H9 (cell line): ENCODE measurements at regions not wholly inside any gene's neighbourhood (a gene's known extent, or its start where the extent isn't known, plus 50 kb on each side); places are given as distances from the start of the nearest gene placed in this dataset.

Experiments
- DNase-seq: peaks from one replicate; pipeline ENCODE4 v3.0.0-alpha.2; 2017
- H2AFZ ChIP-seq: one replicate; pipeline ENCODE4 v1.6.1; 2013; ENCODE audit warnings: mild to moderate bottlenecking, low read length, control low read depth, moderate library complexity
- H2AK5ac ChIP-seq: 2 replicates; pipeline ENCODE4 v1.6.1; 2013; ENCODE audit warnings: low read length, control low read depth, mixed read lengths; ENCODE audit not compliant: insufficient read length
- H2BK120ac ChIP-seq: one replicate; pipeline ENCODE4 v1.6.1; 2013; ENCODE audit warnings: low read depth, mild to moderate bottlenecking, low read length, control low read depth, inconsistent platforms; ENCODE audit not compliant: poor library complexity, severe bottlenecking
- H2BK12ac ChIP-seq: 2 replicates; pipeline ENCODE4 v1.6.1; 2013; ENCODE audit warnings: low read length, control low read depth, mixed read lengths, low read depth; ENCODE audit not compliant: insufficient read length
- H2BK15ac ChIP-seq: 2 replicates; pipeline ENCODE4 v1.6.1; 2013; ENCODE audit warnings: low read depth, low read length, control low read depth
- H2BK20ac ChIP-seq: one replicate; pipeline ENCODE4 v1.6.1; 2013; ENCODE audit warnings: low read depth, mild to moderate bottlenecking, low read length, control low read depth, inconsistent platforms; ENCODE audit not compliant: poor library complexity, severe bottlenecking
- H2BK5ac ChIP-seq: 2 replicates; pipeline ENCODE4 v1.6.1; 2013; ENCODE audit warnings: low read length, control low read depth, mixed read lengths; ENCODE audit not compliant: insufficient read length
- H3K14ac ChIP-seq: 2 replicates; pipeline ENCODE4 v1.6.1; 2013; ENCODE audit warnings: low read length, control low read depth; ENCODE audit not compliant: insufficient read depth
- H3K18ac ChIP-seq: 2 replicates; pipeline ENCODE4 v1.6.1; 2013; ENCODE audit warnings: low read depth, mild to moderate bottlenecking, mixed read lengths, low read length, control low read depth; ENCODE audit not compliant: insufficient read length
- H3K23ac ChIP-seq: 2 replicates; pipeline ENCODE4 v1.6.1; 2013; ENCODE audit warnings: low read length, control low read depth, mixed read lengths, low read depth; ENCODE audit not compliant: insufficient read length
- H3K23me2 ChIP-seq: 2 replicates; pipeline ENCODE4 v1.6.1; 2013; ENCODE audit warnings: low read depth, mild to moderate bottlenecking, mixed read lengths, low read length, control low read depth; ENCODE audit not compliant: insufficient read length, poor library complexity, severe bottlenecking
- H3K27ac ChIP-seq: 2 replicates; pipeline ENCODE4 v1.5.1; 2013; ENCODE audit warnings: low read length, control low read depth, mixed read lengths, low read depth; ENCODE audit not compliant: insufficient read length
- H3K27me3 ChIP-seq: 2 replicates; pipeline ENCODE4 v1.6.1; 2013; ENCODE audit warnings: low read length, control low read depth, inconsistent platforms; ENCODE audit not compliant: insufficient read depth
- H3K4ac ChIP-seq: 2 replicates; pipeline ENCODE4 v1.6.1; 2013; ENCODE audit warnings: low read depth, mild to moderate bottlenecking, control low read depth, inconsistent platforms, low read length, moderate library complexity
- H3K4me1 ChIP-seq: 2 replicates; pipeline ENCODE4 v1.6.1; 2013; ENCODE audit warnings: low read length, control low read depth, inconsistent platforms; ENCODE audit not compliant: insufficient read depth
- H3K4me2 ChIP-seq: 2 replicates; pipeline ENCODE4 v1.6.1; 2013; ENCODE audit warnings: low read length, control low read depth, mixed read lengths; ENCODE audit not compliant: insufficient read length, insufficient read depth
- H3K56ac ChIP-seq: 2 replicates; pipeline ENCODE4 v1.6.1; 2013; ENCODE audit warnings: low read depth, mild to moderate bottlenecking, mixed read lengths, low read length, control low read depth; ENCODE audit not compliant: insufficient read length
- H3K79me1 ChIP-seq: 2 replicates; pipeline ENCODE4 v1.6.1; 2013; ENCODE audit warnings: low read depth, mild to moderate bottlenecking, moderate library complexity, low read length, control low read depth, inconsistent platforms; ENCODE audit not compliant: insufficient read depth, poor library complexity, severe bottlenecking
- H3K79me2 ChIP-seq: 2 replicates; pipeline ENCODE4 v1.6.1; 2013; ENCODE audit warnings: low read length, control low read depth, inconsistent platforms; ENCODE audit not compliant: insufficient read depth
- H3K9ac ChIP-seq: 2 replicates; pipeline ENCODE4 v1.6.1; 2013; ENCODE audit warnings: low read length, control low read depth, mixed read lengths; ENCODE audit not compliant: insufficient read length; ENCODE audit errors: extremely low read depth
- H3K9me3 ChIP-seq: one replicate; pipeline ENCODE4 v1.6.1; 2013; ENCODE audit warnings: low read depth, low read length, inconsistent platforms; ENCODE audit not compliant: control insufficient read depth
- H3T11ph ChIP-seq: one replicate; pipeline ENCODE4 v1.6.1; 2013; ENCODE audit warnings: mild to moderate bottlenecking, low read length, control low read depth, inconsistent platforms
- H4K20me1 ChIP-seq: one replicate; pipeline ENCODE4 v1.6.1; 2013; ENCODE audit not compliant: control insufficient read depth, insufficient read length, insufficient read depth
- H4K5ac ChIP-seq: 2 replicates; pipeline ENCODE4 v1.6.1; 2013; ENCODE audit warnings: low read depth, mild to moderate bottlenecking, mixed read lengths, low read length, control low read depth; ENCODE audit not compliant: insufficient read length
- H4K8ac ChIP-seq: replicated peaks from 2 replicates; pipeline ENCODE4 v1.6.1; 2013; ENCODE audit warnings: low read length, control low read depth, mixed read lengths, low read depth; ENCODE audit not compliant: insufficient read length
- H4K91ac ChIP-seq: 2 replicates; pipeline ENCODE4 v1.6.1; 2013; ENCODE audit warnings: low read depth, mild to moderate bottlenecking, moderate library complexity, mixed read lengths, low read length, control low read depth; ENCODE audit not compliant: insufficient read length
- H3K27ac Mint-ChIP-seq, 3 experiments: 2 replicates in 2 of 3; 3 replicates in 1 of 3; pipeline ENCODE4 v1.8.0; 2020 to 2021; ENCODE audit warnings: mixed read lengths in 3 of 3, mild to moderate bottlenecking in 1 of 3, moderate library complexity in 1 of 3
- H3K27me3 Mint-ChIP-seq: 2 replicates; pipeline ENCODE4 v1.8.0; 2021; ENCODE audit warnings: low read depth, mild to moderate bottlenecking, moderate library complexity, mixed read lengths
- H3K36me3 Mint-ChIP-seq, 3 experiments: 2 replicates in 2 of 3; 3 replicates in 1 of 3; pipeline ENCODE4 v1.8.0; 2020 to 2021; ENCODE audit warnings: low read depth in 3 of 3, mixed read lengths in 3 of 3; ENCODE audit not compliant: insufficient read depth in 1 of 3
- H3K4me1 Mint-ChIP-seq, 2 experiments: 2 replicates each; pipeline ENCODE4 v1.8.0; 2020; ENCODE audit warnings: mixed read lengths in 2 of 2
- H3K4me3 Mint-ChIP-seq, 2 experiments: 2 replicates in 1 of 2; 3 replicates in 1 of 2; pipeline ENCODE4 v1.8.0; 2020 to 2021; ENCODE audit warnings: mild to moderate bottlenecking in 2 of 2, mixed read lengths in 2 of 2, moderate library complexity in 1 of 2
- H3K9me3 Mint-ChIP-seq, 2 experiments: 2 replicates in 1 of 2; 3 replicates in 1 of 2; pipeline ENCODE4 v1.8.0; 2020; ENCODE audit warnings: mild to moderate bottlenecking in 2 of 2, mixed read lengths in 2 of 2, moderate library complexity in 1 of 2
- CTCF ChIP-seq: fragments of 200-600 bp; sonication (generic); conservative IDR thresholded peaks from 3 replicates; pipeline ENCODE4 v1.8.0; 2021; ENCODE audit warnings: antibody characterized with exemption, mild to moderate bottlenecking
- WGBS: extraction: QIAGEN DNeasy Blood & Tissue Kit; methylation state at CpG from one replicate; pipeline ENCODE4 v1.1.7; 2013; ENCODE audit warnings: missing lambda C conversion rate, low lambda C conversion rate, mixed read lengths; ENCODE audit not compliant: insufficient read length; ENCODE audit errors: extremely low coverage; 5-methylcytosine and 5-hydroxymethylcytosine counted together

- no peak overlapping the region for H2BK15ac ChIP-seq
- no peak overlapping the region for H4K91ac ChIP-seq
- no peak overlapping the region for H2AK5ac ChIP-seq
- H4K8ac ChIP-seq: no peak overlapping the region
- DNase-seq: no peak
- Mint-ChIP-seq H3K9me3 (no peaks in the 10 kb centered on the region), H3K4me1 (peaks cover 11% of the 10 kb centered on the region in 2 experiments; a peak in 2 of 4 replicates), H3K27ac (no peak overlapping the region), H3K36me3 (no peaks in the 10 kb centered on the region), H3K27me3 (peaks cover 4% of the 10 kb centered on the region; the same call in 1 of the 2 replicates), H3K4me3 (no peak overlapping the region)
- TF ChIP-seq CTCF: no peak
- H2BK5ac ChIP-seq: no peak overlapping the region
- no peak overlapping the region for H3K9ac ChIP-seq
- no peak overlapping the region for H2AFZ ChIP-seq
- H3K56ac ChIP-seq: no peak overlapping the region
- no peaks in the 10 kb centered on the region for H3K27me3 ChIP-seq
- no peaks in the 10 kb centered on the region for H3K79me1 ChIP-seq
- WGBS: no CpG with 5 or more reads among the region's 2 CpGs
- no peak overlapping the region for H3K23ac ChIP-seq
- H3K14ac ChIP-seq: no peak overlapping the region
- H4K20me1 ChIP-seq: no peaks in the 10 kb centered on the region
- no peak overlapping the region for H4K5ac ChIP-seq
- H3K4me1 ChIP-seq: 0 out of 2 replicates have a peak, but pooled peaks cover 4% of the 10 kb centered on the region
- H2BK20ac ChIP-seq: no peak overlapping the region
- H3K18ac ChIP-seq: no peak overlapping the region
- no peak overlapping the region for H3K4ac ChIP-seq
- no peak overlapping the region for H3K27ac ChIP-seq
- no peaks in the 10 kb centered on the region for H3K23me2 ChIP-seq
- no peaks in the 10 kb centered on the region for H3K9me3 ChIP-seq
- H2BK120ac ChIP-seq: no peak overlapping the region
- no peak overlapping the region for H3K4me2 ChIP-seq
- no peak overlapping the region for H3T11ph ChIP-seq
- no peak overlapping the region for H2BK12ac ChIP-seq
- no peaks in the 10 kb centered on the region for H3K79me2 ChIP-seq
Observed at GRCh38 chr5:174399411-174399810, 325.0 kb upstream of the MSX2 start.
